Left renal pelvis (tissue), 4 donors: ENCODE measurements at regions not wholly inside any gene's neighbourhood (a gene's known extent, or its start where the extent isn't known, plus 50 kb on each side); places are given as distances from the start of the nearest gene placed in this dataset.

Source experiments
- DNase-seq, 4 donors: peaks; one replicate each; pipeline ENCODE4 v3.0.0-alpha.2; 2013; ENCODE audit warnings: low read depth in 4 of 4, low spot score in 3 of 4

GRCh38 chr7:25923741-25924460, 228.1 kb upstream of the NFE2L3 start:
- no peak for DNase-seq

- no peak for DNase-seq
Measured at GRCh38 chr7:25926009-25926408, 226.0 kb upstream of the NFE2L3 start.

GRCh38 chr7:25926451-25926850, 225.5 kb upstream of the NFE2L3 start:
- DNase-seq = no peak

- DNase-seq = no peak
Measured at GRCh38 chr7:25926891-25927625, 224.9 kb upstream of the NFE2L3 start.

- no peak for DNase-seq
Measured at GRCh38 chr7:25927626-25927978, 224.4 kb upstream of the NFE2L3 start.

GRCh38 chr7:25928549-25929330, 223.3 kb upstream of the NFE2L3 start:
- DNase-seq = no peak

GRCh38 chr7:25929448-25929847, 222.6 kb upstream of the NFE2L3 start:
- DNase-seq = no peak

- DNase-seq = no peak
Measured at GRCh38 chr7:25930492-25931048, 221.4 kb upstream of the NFE2L3 start.

- no peak for DNase-seq
Measured at GRCh38 chr7:25931156-25931555, 220.8 kb upstream of the NFE2L3 start.

- no peak for DNase-seq
Measured at GRCh38 chr7:25933921-25934320, 218.1 kb upstream of the NFE2L3 start.

- DNase-seq = no peak
Measured at GRCh38 chr7:25940086-25940906, 211.7 kb upstream of the NFE2L3 start.

GRCh38 chr7:25944777-25945515, 207.1 kb upstream of the NFE2L3 start:
- no peak for DNase-seq

GRCh38 chr7:25945608-25946007, 206.4 kb upstream of the NFE2L3 start:
- no peak for DNase-seq

GRCh38 chr7:25946181-25946580, 205.8 kb upstream of the NFE2L3 start:
- no peak for DNase-seq

- DNase-seq = no peak
Measured at GRCh38 chr7:25947669-25948516, 204.1 kb upstream of the NFE2L3 start.

- DNase-seq = peak in 1 of 4 donors; percentile 25
Measured at GRCh38 chr7:25949736-25950487, 202.1 kb upstream of the NFE2L3 start.

GRCh38 chr7:25950488-25951413, 201.2 kb upstream of the NFE2L3 start:
- DNase-seq = peak; percentile 75 to 82 (median 82)
